ENCODE measurements at regions not wholly inside any gene's neighbourhood (a gene's known extent, or its start where the extent isn't known, plus 50 kb on each side); places are given as distances from the start of the nearest gene placed in this dataset.
"Not testable (repeated sequence)": the region's sequence is repeated elsewhere in the genome, so short reads cannot be mapped to it uniquely, and the experiment has no call there.

GRCh38 chr1:189139748-189140147 is 1337.9 kb downstream of the BRINP3 start:
- not testable (repeated sequence) for H3K4me3 Mint-ChIP-seq; H3K9me3 Mint-ChIP-seq; H3K36me3 Mint-ChIP-seq (ENCODE audit: low read depth); H3K4me1 Mint-ChIP-seq (ENCODE audit: low read depth); H3K27ac Mint-ChIP-seq; H3K27me3 Mint-ChIP-seq (ENCODE audit: low read depth)

DNA sequence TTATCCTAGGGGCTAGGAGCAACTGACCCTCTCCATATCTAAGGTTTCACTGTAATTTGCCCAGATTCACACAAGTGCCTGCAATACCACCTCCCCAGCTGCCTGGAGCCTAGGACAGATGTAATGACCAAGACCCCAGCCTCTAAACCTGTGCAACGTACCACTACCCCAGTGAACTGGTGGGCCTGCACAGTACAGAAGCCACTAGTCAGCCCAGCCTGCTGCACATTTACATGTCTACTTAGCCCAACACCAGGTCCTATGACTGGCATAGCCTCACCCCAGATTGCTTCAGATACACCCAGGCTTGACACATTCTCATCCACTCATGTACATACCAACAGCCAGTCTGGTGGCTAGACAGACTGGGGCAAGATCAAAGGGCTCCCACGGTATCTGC is 1336.6 kb downstream of the BRINP3 start:
- no peak overlapping the region for H3K27ac Mint-ChIP-seq
- no peaks in the 10 kb centered on the region for H3K27me3 Mint-ChIP-seq (ENCODE audit: low read depth)
- H3K36me3 Mint-ChIP-seq (ENCODE audit: low read depth) = no peaks in the 10 kb centered on the region
- no peak overlapping the region for H3K4me3 Mint-ChIP-seq
- H3K4me1 Mint-ChIP-seq (ENCODE audit: low read depth) = no peaks in the 10 kb centered on the region
- peaks cover 4% of the 10 kb centered on the region for H3K9me3 Mint-ChIP-seq

DNA sequence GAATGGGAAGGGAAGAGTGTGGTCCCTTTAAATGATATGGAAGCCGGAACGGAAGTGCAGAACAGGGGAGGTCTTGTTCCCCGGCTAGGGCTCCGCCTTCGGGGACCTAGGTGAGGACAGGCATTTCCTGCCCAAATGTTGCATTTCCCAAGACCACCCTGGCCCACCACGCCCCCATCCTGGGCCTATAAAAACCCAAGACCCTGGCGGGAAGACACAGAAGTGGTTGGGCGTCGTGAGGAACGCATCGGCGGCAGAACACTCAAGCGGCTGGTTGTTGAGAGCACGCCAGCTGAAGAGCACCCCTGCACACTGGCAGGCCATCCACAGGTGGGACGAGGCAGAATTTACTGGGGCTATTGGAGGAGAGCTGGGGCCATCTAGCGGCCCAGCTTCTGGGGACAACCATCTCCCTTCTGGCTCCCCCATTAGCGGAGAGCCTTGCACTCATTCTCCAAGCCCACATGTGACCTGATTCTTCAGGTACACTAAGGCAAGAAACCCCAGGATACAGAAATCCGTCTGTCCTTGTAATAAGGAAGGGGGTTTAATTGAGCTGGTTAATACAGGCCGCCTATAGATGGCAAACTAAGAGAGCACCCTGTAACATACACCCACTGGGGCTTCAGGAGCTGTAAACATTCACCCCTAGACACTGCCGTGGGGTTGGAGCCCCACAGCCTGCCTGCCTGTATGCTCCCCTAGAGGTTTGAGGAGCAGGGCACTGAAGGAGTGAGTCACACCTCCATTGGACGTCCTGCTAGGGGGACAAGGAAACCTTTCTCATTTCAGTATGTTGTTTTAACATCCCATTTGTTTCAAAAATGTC is 1327.9 kb downstream of the BRINP3 start:
- H3K9me3 Mint-ChIP-seq = no peaks in the 10 kb centered on the region
- no peaks in the 10 kb centered on the region for H3K4me1 Mint-ChIP-seq (ENCODE audit: low read depth)
- no peak overlapping the region for H3K27ac Mint-ChIP-seq
- no peaks in the 10 kb centered on the region for H3K27me3 Mint-ChIP-seq (ENCODE audit: low read depth)
- H3K4me3 Mint-ChIP-seq = no peak overlapping the region
- no peaks in the 10 kb centered on the region for H3K36me3 Mint-ChIP-seq (ENCODE audit: low read depth)

GRCh38 chr1:189150624-189151023 is 1327.0 kb downstream of the BRINP3 start:
- no peaks in the 10 kb centered on the region for H3K27me3 Mint-ChIP-seq (ENCODE audit: low read depth)
- no peaks in the 10 kb centered on the region for H3K36me3 Mint-ChIP-seq (ENCODE audit: low read depth)
- peaks cover 1% of the 10 kb centered on the region for H3K9me3 Mint-ChIP-seq
- no peak overlapping the region for H3K4me3 Mint-ChIP-seq
- H3K4me1 Mint-ChIP-seq (ENCODE audit: low read depth) = no peaks in the 10 kb centered on the region
- no peak overlapping the region for H3K27ac Mint-ChIP-seq

- Mint-ChIP-seq H3K27me3 (ENCODE audit: low read depth) (no peaks in the 10 kb centered on the region), H3K4me1 (ENCODE audit: low read depth) (no peaks in the 10 kb centered on the region), H3K36me3 (ENCODE audit: low read depth) (no peaks in the 10 kb centered on the region), H3K4me3 (no peak overlapping the region), H3K27ac (no peak overlapping the region), H3K9me3 (peaks cover 5% of the 10 kb centered on the region)
Observed at GRCh38 chr1:189151361-189151760, 1326.3 kb downstream of the BRINP3 start.

DNA sequence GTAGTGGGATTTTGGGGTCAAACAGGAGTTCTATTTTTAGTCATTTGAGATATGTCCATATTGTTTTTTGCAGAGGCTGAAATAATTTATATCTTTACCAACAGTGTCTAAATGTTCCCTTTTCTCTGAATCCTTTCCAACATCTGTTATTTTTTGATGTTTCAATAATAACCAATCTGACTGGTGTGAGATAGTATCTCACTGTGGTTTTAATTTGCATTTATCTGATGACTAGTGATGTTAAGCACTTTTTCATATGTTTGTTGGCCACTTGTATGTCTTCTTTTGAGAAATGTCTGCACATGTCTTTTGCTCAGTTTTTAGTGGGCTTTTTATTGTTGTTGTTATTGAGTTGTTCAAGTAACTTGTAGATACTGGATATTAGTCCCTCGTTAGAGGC is 1325.0 kb downstream of the BRINP3 start:
- peaks cover 5% of the 10 kb centered on the region for H3K9me3 Mint-ChIP-seq
- H3K4me3 Mint-ChIP-seq = no peak overlapping the region
- no peaks in the 10 kb centered on the region for H3K27me3 Mint-ChIP-seq (ENCODE audit: low read depth)

DNA sequence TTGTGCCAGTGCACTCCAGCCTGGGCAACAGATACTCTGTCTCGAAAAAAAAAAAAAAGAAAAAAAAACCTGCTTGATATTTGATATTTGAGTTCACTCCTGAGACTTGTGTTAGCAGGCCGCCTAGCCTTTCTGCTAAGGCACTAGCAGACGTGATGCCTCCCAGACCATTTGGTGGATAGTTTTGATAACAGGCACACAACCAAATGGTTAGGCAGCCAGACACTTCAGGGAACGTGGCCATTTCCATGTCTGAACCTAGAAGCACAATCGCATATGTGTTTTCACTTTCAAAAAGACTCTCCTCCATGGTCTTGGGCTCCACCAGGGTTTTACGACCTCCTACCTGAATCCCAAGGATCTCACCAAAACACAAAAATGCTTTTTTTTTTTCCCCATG is 1319.5 kb downstream of the BRINP3 start:
- H3K27ac Mint-ChIP-seq = no peak overlapping the region

More for the DNA sequence above, 1325.0 kb downstream of the BRINP3 start:
- H3K27ac Mint-ChIP-seq = no peak overlapping the region
- no peaks in the 10 kb centered on the region for H3K36me3 Mint-ChIP-seq (ENCODE audit: low read depth)
- H3K4me1 Mint-ChIP-seq (ENCODE audit: low read depth) = no peaks in the 10 kb centered on the region

DNA sequence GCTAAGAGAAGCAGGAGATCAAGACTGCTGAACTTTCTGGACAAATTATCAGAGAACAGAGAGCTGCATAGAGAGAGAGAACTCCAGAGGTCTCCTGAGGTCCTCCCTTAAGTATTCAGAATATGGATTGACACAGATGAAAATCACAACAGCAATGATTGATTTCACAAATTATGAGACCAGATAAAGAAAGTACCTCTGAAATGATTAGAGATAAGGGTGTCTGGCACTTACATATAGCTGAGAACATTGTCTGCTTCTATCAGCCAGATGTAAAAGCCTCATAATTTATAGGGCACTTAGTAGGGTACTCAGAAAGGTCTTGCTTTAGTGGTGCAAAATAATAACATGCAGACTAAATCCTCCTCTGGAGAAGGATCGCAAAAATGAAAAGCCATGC is 1301.8 kb downstream of the BRINP3 start:
- Mint-ChIP-seq H3K4me3 (no peak overlapping the region), H3K9me3 (peaks cover 11% of the 10 kb centered on the region), H3K27me3 (ENCODE audit: low read depth) (no peaks in the 10 kb centered on the region), H3K36me3 (ENCODE audit: low read depth) (no peaks in the 10 kb centered on the region), H3K27ac (no peak overlapping the region), H3K4me1 (ENCODE audit: low read depth) (no peaks in the 10 kb centered on the region)

More for the DNA sequence above, 1319.5 kb downstream of the BRINP3 start:
- H3K9me3 Mint-ChIP-seq = peaks cover 5% of the 10 kb centered on the region
- no peak overlapping the region for H3K4me3 Mint-ChIP-seq
- H3K27me3 Mint-ChIP-seq (ENCODE audit: low read depth) = no peaks in the 10 kb centered on the region
- no peaks in the 10 kb centered on the region for H3K36me3 Mint-ChIP-seq (ENCODE audit: low read depth)
- no peaks in the 10 kb centered on the region for H3K4me1 Mint-ChIP-seq (ENCODE audit: low read depth)

DNA sequence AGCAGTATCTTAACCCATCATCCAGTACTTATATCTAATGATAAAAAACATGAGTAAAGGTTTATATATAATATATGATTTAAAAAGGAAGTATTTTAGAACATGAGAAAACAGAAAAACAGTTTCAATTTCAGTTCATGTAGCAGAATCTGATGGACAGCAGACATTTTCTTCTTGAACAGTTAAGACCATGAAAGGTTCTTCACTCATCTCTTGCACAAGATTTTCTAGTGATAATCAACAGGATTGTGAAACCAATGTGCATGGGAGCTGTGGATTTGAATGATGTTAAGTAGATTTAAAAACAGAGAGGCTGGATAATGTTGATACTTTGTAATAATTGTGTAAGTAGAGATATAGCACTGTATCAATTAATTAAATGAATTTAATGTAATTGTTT is 1297.6 kb downstream of the BRINP3 start:
- Mint-ChIP-seq H3K4me1 (ENCODE audit: low read depth) (no peaks in the 10 kb centered on the region), H3K27ac (no peak overlapping the region), H3K4me3 (no peak overlapping the region), H3K9me3 (no peaks in the 10 kb centered on the region), H3K27me3 (ENCODE audit: low read depth) (no peaks in the 10 kb centered on the region), H3K36me3 (ENCODE audit: low read depth) (no peaks in the 10 kb centered on the region)

DNA sequence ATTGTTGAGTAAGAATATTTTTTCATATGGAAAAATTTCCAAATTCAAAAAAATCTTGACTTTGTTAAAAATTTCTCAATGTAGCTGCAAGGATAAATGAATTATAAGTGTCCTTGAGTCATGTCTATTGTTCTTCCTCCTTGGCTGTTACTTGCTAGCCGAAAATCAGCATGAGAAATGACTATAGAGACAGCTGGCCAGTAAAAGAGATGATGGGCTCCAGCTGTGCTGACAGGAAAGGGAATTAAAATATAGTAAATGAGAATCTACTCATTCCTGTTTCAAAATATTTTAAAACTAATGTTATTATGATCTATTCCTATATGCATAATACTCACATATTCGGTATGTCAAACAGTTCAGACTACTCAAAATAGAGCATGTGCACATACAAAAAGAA is 1292.6 kb downstream of the BRINP3 start:
- no peak overlapping the region for H3K4me3 Mint-ChIP-seq
- no peaks in the 10 kb centered on the region for H3K27me3 Mint-ChIP-seq (ENCODE audit: low read depth)
- H3K4me1 Mint-ChIP-seq (ENCODE audit: low read depth) = no peaks in the 10 kb centered on the region
- no peak overlapping the region for H3K27ac Mint-ChIP-seq
- H3K36me3 Mint-ChIP-seq (ENCODE audit: low read depth) = no peaks in the 10 kb centered on the region
- H3K9me3 Mint-ChIP-seq = no peaks in the 10 kb centered on the region

DNA sequence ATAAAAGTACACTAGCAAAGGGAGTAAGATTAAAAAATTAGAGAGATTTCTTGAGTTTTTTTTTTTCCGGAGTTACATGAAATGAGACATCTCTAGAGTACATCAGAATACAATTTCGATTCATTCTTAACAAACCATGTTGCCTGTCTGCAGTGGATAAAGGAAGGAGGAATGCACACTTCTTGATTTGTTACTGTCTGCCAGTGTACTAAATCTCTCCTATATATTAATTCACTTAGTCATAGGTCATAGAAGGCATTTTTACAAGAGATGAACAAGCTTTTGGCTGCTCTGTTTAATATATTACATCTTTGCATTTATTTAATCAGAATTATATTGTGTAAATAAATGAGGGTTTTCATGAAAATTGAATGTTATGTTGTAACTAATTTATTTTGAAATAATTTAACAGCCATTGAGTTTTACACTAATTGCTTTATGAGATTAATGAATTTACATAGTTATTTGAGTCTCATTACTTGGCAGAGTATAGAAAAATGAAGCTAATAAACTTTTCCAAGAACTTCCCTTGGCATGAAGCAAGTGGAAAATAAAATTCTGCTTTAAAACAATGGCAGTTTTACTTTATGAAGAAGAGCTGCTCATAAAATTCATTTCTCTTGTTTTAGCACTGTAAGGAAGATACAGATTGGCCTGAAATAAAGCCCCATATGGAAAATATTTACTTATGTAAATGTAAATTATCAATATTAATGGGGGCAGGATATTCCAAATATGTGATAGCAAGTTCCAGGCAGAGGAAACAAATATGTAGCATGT is 1284.7 kb downstream of the BRINP3 start:
- Mint-ChIP-seq H3K27me3 (ENCODE audit: low read depth) (no peaks in the 10 kb centered on the region), H3K36me3 (ENCODE audit: low read depth) (no peaks in the 10 kb centered on the region), H3K27ac (no peak overlapping the region), H3K4me3 (no peak overlapping the region), H3K4me1 (ENCODE audit: low read depth) (no peaks in the 10 kb centered on the region), H3K9me3 (peaks cover under 1% of the 10 kb centered on the region)

GRCh38 chr1:189205863-189206262 is 1271.8 kb downstream of the BRINP3 start:
- H3K27me3 Mint-ChIP-seq (ENCODE audit: low read depth) = no peaks in the 10 kb centered on the region
- no peaks in the 10 kb centered on the region for H3K36me3 Mint-ChIP-seq (ENCODE audit: low read depth)
- no peak overlapping the region for H3K27ac Mint-ChIP-seq
- H3K4me1 Mint-ChIP-seq (ENCODE audit: low read depth) = no peaks in the 10 kb centered on the region
- peaks cover 10% of the 10 kb centered on the region for H3K9me3 Mint-ChIP-seq
- H3K4me3 Mint-ChIP-seq = no peak overlapping the region

GRCh38 chr1:189206617-189207016 is 1271.0 kb downstream of the BRINP3 start:
- Mint-ChIP-seq H3K36me3 (ENCODE audit: low read depth) (no peaks in the 10 kb centered on the region), H3K9me3 (peaks cover 10% of the 10 kb centered on the region), H3K27me3 (ENCODE audit: low read depth) (no peaks in the 10 kb centered on the region), H3K27ac (no peak overlapping the region), H3K4me1 (ENCODE audit: low read depth) (no peaks in the 10 kb centered on the region), H3K4me3 (no peak overlapping the region)

DNA sequence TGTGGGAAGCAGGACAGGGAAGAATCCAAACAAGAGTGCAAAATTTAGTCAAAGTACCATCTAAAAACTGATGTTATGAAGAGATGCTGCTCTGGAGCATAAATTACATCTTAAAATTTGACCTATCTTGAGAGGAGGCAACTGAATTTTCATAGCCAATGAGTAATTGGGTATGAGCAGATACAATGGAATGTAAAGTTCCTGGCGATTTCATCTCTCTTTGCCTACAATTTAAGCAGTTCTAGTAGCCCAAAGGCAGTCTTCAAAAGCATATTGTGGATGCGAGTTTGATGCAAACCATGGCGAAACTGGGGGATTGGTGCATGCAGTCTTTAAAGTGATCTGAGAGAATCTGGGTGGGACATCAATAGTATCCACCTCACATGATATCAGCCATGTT is 1265.9 kb downstream of the BRINP3 start:
- no peaks in the 10 kb centered on the region for H3K36me3 Mint-ChIP-seq (ENCODE audit: low read depth)
- no peaks in the 10 kb centered on the region for H3K4me1 Mint-ChIP-seq (ENCODE audit: low read depth)
- H3K9me3 Mint-ChIP-seq = peaks cover 10% of the 10 kb centered on the region
- no peaks in the 10 kb centered on the region for H3K27me3 Mint-ChIP-seq (ENCODE audit: low read depth)
- H3K4me3 Mint-ChIP-seq = no peak overlapping the region
- H3K27ac Mint-ChIP-seq = no peak overlapping the region

GRCh38 chr1:189212606-189213005 is 1265.1 kb downstream of the BRINP3 start:
- no peaks in the 10 kb centered on the region for H3K27me3 Mint-ChIP-seq (ENCODE audit: low read depth)
- H3K4me3 Mint-ChIP-seq = no peak overlapping the region
- no peaks in the 10 kb centered on the region for H3K36me3 Mint-ChIP-seq (ENCODE audit: low read depth)
- no peaks in the 10 kb centered on the region for H3K4me1 Mint-ChIP-seq (ENCODE audit: low read depth)
- peaks cover 10% of the 10 kb centered on the region for H3K9me3 Mint-ChIP-seq
- no peak overlapping the region for H3K27ac Mint-ChIP-seq

Data from T-helper 1 cell treated with Interleukin-12 subunit alpha and Interleukin-12 subunit beta and Interleukin-4 antibody, amounts not matched to agents 30 μg/mL and 1 μg/mL, for 36 hours (primary cell).